GM20000 (cell line): ENCODE measurements at regions not wholly inside any gene's neighbourhood (a gene's known extent, or its start where the extent isn't known, plus 50 kb on each side); places are given as distances from the start of the nearest gene placed in this dataset.

Source experiments
- DNase-seq: peaks from one replicate; pipeline ENCODE4 v3.0.0; 2012; ENCODE audit warnings: low spot score
- CTCF ChIP-seq: IDR thresholded peaks from 2 replicates; pipeline ENCODE4 v1.5.1; 2012; ENCODE audit warnings: mild to moderate bottlenecking, control low read depth; ENCODE audit errors: extremely low read depth, missing control alignments

- no peak for TF ChIP-seq CTCF
Measured at GRCh38 chr5:158056130-158056825, 197.3 kb upstream of the CLINT1 start.

GRCh38 chr5:158055111-158055501, 196.2 kb upstream of the CLINT1 start:
- no peak for TF ChIP-seq CTCF
- DNase-seq: no peak

More at GRCh38 chr5:158056130-158056825, 197.3 kb upstream of the CLINT1 start:
- DNase-seq: no peak

GRCh38 chr5:158054223-158055110, 195.5 kb upstream of the CLINT1 start:
- TF ChIP-seq CTCF: no peak
- DNase-seq: no peak

- no peak for DNase-seq
- TF ChIP-seq CTCF: no peak
Measured at GRCh38 chr5:158051036-158051435, 192.1 kb upstream of the CLINT1 start.

- TF ChIP-seq CTCF: no peak
- no peak for DNase-seq
Measured at GRCh38 chr5:158050421-158050820, 191.5 kb upstream of the CLINT1 start.

- TF ChIP-seq CTCF: no peak
- no peak for DNase-seq
Measured at GRCh38 chr5:158049459-158049858, 190.5 kb upstream of the CLINT1 start.

- TF ChIP-seq CTCF: no peak
Measured at GRCh38 chr5:158045696-158046095, 186.8 kb upstream of the CLINT1 start.

More at GRCh38 chr5:158045696-158046095, 186.8 kb upstream of the CLINT1 start:
- no peak for DNase-seq
